ENCODE measurements at regions not wholly inside any gene's neighbourhood (a gene's known extent, or its start where the extent isn't known, plus 50 kb on each side); places are given as distances from the start of the nearest gene placed in this dataset.

DNA sequence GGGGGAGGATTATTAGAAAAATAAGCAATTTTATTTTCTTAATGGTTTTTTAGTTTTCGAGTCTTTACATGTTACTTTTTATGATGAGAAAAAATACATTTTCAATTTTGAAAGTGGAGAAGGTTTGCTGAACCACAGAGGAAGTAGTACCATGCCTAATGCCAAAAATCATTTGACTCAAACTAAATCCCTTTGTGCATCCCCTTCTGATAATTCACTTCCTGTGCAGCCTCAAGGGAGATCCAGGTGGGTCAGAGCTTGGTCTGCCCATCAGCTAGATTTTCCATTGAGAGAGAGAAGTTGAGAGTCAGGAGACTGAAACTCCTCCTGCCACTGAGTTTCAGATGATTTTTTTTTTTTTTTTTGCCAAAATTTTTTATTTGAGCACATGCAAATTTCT, 571.7 kb downstream of the LIG4 start:
- no peak for DNase-seq (ENCODE audit: low read depth, low spot score)
- TF ChIP-seq, protein P1, sequence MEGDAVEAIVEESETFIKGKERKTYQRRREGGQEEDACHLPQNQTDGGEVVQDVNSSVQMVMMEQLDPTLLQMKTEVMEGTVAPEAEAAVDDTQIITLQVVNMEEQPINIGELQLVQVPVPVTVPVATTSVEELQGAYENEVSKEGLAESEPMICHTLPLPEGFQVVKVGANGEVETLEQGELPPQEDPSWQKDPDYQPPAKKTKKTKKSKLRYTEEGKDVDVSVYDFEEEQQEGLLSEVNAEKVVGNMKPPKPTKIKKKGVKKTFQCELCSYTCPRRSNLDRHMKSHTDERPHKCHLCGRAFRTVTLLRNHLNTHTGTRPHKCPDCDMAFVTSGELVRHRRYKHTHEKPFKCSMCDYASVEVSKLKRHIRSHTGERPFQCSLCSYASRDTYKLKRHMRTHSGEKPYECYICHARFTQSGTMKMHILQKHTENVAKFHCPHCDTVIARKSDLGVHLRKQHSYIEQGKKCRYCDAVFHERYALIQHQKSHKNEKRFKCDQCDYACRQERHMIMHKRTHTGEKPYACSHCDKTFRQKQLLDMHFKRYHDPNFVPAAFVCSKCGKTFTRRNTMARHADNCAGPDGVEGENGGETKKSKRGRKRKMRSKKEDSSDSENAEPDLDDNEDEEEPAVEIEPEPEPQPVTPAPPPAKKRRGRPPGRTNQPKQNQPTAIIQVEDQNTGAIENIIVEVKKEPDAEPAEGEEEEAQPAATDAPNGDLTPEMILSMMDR (IDR thresholded peaks at IDR 0.05; ENCODE audit: low read depth, low read length), result no peak
- no peak overlapping the region for H3K27ac ChIP-seq (ENCODE audit: low read depth, low read length)
- H3K9me3 ChIP-seq (ENCODE audit: control insufficient read depth, insufficient read depth, low read length), result no peaks in the 10 kb centered on the region
- ChIA-PET POLR2A (no interaction called here), CTCF (interaction anchor here (0.6 to 0.7 kb wide), 2 partner anchors 10 to 985 kb away, joined by 3 read pairs; no protein-coding TSS in a partner anchor)
- no peaks in the 10 kb centered on the region for H3K27me3 ChIP-seq (ENCODE audit: control insufficient read depth, insufficient read depth, low read length)
- no peak overlapping the region for H3K4me3 ChIP-seq (ENCODE audit: low read depth, low read length)

DNA sequence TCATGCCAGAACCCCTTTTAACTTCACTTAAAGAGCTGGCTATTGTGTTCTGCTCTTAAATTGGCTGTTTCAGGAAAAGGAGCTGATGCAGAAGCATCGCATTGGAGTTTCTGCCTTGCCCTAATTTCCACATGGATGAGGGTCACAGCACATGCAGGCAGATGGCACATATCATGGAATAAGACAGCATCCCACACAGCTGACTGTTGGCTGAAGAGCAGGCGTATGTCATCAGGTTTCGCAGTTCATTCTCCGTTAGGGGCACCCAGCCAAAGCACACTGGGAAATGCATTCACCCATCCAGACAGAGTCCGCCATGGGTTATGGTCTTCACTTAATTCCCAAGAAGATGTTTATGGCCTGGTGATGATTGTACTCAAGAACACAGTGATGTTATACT, 572.5 kb downstream of the LIG4 start:
- H3K27ac ChIP-seq (ENCODE audit: low read depth, low read length), result no peak overlapping the region
- no peaks in the 10 kb centered on the region for H3K27me3 ChIP-seq (ENCODE audit: control insufficient read depth, insufficient read depth, low read length)
- ChIA-PET POLR2A (no interaction called here), CTCF (interaction anchor here (0.6 to 8.5 kb wide), 2 partner anchors 6 to 270 kb away, joined by 3 to 64 read pairs; no protein-coding TSS in a partner anchor)
- H3K9me3 ChIP-seq (ENCODE audit: control insufficient read depth, insufficient read depth, low read length), result no peaks in the 10 kb centered on the region
- no peak overlapping the region for H3K4me3 ChIP-seq (ENCODE audit: low read depth, low read length)
- TF ChIP-seq, protein P1 (IDR thresholded peaks at IDR 0.05; ENCODE audit: low read depth, low read length), result no peak
- DNase-seq (ENCODE audit: low read depth, low spot score), result peak; percentile 13

DNA sequence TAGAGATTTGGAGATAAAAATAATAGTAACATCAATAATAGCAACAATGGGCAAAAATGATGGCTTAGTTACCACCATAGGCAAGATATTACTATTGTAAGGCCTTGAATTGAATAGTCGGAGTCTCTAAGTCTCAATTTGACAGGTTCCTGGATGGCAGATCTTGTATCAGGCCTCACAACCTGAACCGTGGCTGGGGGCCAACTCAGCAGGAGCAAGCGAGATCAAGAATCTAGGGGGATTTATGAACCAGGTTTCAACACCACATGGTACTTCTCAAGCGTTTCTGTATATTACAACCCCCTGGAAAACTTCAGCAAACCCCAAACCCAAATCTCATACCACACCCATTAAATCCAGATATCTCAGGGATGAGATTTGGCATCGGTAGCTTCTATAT, 573.8 kb downstream of the LIG4 start:
- POLR2A ChIA-PET, result no interaction called here
- H3K27ac ChIP-seq (ENCODE audit: low read depth, low read length), result no peak overlapping the region
- TF ChIP-seq, protein P1 (IDR thresholded peaks at IDR 0.05; ENCODE audit: low read depth, low read length), result no peak
- no peaks in the 10 kb centered on the region for H3K27me3 ChIP-seq (ENCODE audit: control insufficient read depth, insufficient read depth, low read length)
- CTCF ChIA-PET, result interaction anchor here (8.5 kb wide), 1 partner anchor 8 kb away, joined by 64 read pairs; no protein-coding TSS in a partner anchor
- H3K4me3 ChIP-seq (ENCODE audit: low read depth, low read length), result no peak overlapping the region
- no peaks in the 10 kb centered on the region for H3K9me3 ChIP-seq (ENCODE audit: control insufficient read depth, insufficient read depth, low read length)
- DNase-seq (ENCODE audit: low read depth, low spot score), result no peak

DNA sequence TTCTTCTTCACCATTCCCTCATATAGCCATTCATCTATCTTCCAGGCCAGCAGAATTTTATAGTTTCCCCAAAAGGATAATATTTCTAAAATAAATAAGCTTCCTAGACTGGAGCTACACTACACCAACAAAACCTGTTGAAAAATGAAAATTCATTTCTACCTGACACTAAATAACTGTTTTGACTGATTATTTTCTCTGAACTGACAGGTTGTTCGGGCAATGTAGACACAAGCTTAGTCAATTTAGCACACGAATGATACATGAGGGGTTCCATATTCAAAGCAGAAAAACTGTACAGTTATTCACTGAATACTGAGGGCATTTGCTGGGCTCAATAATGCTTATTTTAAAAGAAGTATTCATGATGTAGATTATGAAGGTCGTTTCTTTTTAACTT, 589.7 kb downstream of the LIG4 start:
- CTCF ChIA-PET, result interaction anchor here (2.4 kb wide), 1 partner anchor 24 kb away, joined by 11 read pairs; no protein-coding TSS in a partner anchor
- H3K27ac ChIP-seq (ENCODE audit: low read depth, low read length), result no peak overlapping the region
- POLR2A ChIA-PET, result no interaction called here

DNA sequence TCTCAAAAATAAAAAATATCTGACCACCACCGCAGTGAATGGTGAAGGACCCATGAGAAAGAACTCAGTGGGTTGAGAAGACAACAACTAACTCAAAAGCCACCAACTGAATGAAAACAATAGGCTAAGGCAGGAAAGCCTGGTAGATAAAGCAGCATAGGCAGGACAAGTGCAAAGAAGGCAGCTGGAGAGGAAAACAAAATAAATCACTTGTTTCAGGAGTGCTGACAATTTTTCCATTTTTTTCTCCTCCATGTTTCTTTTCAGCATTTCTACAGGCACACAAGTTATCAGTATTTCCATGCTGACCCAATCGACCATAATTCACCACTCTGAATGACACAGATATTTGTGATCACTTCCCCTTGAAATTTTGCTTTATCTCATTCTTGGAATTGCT, 597.8 kb downstream of the LIG4 start:
- no peak overlapping the region for H3K4me3 ChIP-seq (ENCODE audit: low read depth, low read length)
- DNase-seq (ENCODE audit: low read depth, low spot score), result no peak
- POLR2A ChIA-PET, result no interaction called here
- TF ChIP-seq, protein P1 (IDR thresholded peaks at IDR 0.05; ENCODE audit: low read depth, low read length), result no peak
- H3K9me3 ChIP-seq (ENCODE audit: control insufficient read depth, insufficient read depth, low read length), result no peaks in the 10 kb centered on the region
- no peak overlapping the region for H3K27ac ChIP-seq (ENCODE audit: low read depth, low read length)
- CTCF ChIA-PET, result interaction anchor here (1.5 kb wide), 1 partner anchor 30 kb away, joined by 6 read pairs; no protein-coding TSS in a partner anchor
- no peaks in the 10 kb centered on the region for H3K27me3 ChIP-seq (ENCODE audit: control insufficient read depth, insufficient read depth, low read length)

More for the DNA sequence above, 589.7 kb downstream of the LIG4 start:
- TF ChIP-seq, protein P1 (IDR thresholded peaks at IDR 0.05; ENCODE audit: low read depth, low read length), result no peak
- DNase-seq (ENCODE audit: low read depth, low spot score), result no peak
- Histone ChIP-seq H3K9me3 (ENCODE audit: control insufficient read depth, insufficient read depth, low read length) (no peaks in the 10 kb centered on the region), H3K27me3 (ENCODE audit: control insufficient read depth, insufficient read depth, low read length) (no peaks in the 10 kb centered on the region), H3K4me3 (ENCODE audit: low read depth, low read length) (no peak overlapping the region)
